ENCODE measurements at regions not wholly inside any gene's neighbourhood (a gene's known extent, or its start where the extent isn't known, plus 50 kb on each side); places are given as distances from the start of the nearest gene placed in this dataset.

GRCh38 chr9:118028225-118028624, 324.0 kb downstream of the TLR4 start:
- DNase-seq = no peak
- Mint-ChIP-seq H3K27ac (peak overlapping the region in 1 of 3 experiments; percentile 49; a peak in 1 of 7 replicates), H3K4me1 (no peaks in the 10 kb centered on the region), H3K27me3 (ENCODE audit: low read depth) (no peaks in the 10 kb centered on the region; the same call in none of the 2 replicates), H3K4me3 (no peak overlapping the region), H3K36me3 (ENCODE audit: insufficient read depth in 1 of 3, low read depth in 3 of 3) (no peaks in the 10 kb centered on the region), H3K9me3 (0 out of 5 replicates have a peak, but pooled peaks cover 2 to 3% of the 10 kb centered on the region in 2 experiments)
- Histone ChIP-seq H2BK12ac (ENCODE audit: insufficient read length, low read depth, low read length) (no peak overlapping the region), H4K8ac (replicated peaks; ENCODE audit: insufficient read length, low read depth, low read length) (no peak overlapping the region), H2BK120ac (ENCODE audit: low read depth, low read length, poor library complexity, severe bottlenecking) (no peak overlapping the region), H3T11ph (ENCODE audit: low read length) (no peak overlapping the region), H3K27ac (ENCODE audit: insufficient read length, low read depth, low read length) (no peak overlapping the region), H3K79me2 (ENCODE audit: insufficient read depth, low read length) (no peaks in the 10 kb centered on the region), H3K9me3 (ENCODE audit: control insufficient read depth, low read depth, low read length) (no peaks in the 10 kb centered on the region), H2BK5ac (ENCODE audit: insufficient read length, low read length) (no peak overlapping the region), H2AK5ac (ENCODE audit: insufficient read length, low read length) (no peak overlapping the region), H2AFZ (ENCODE audit: low read length) (no peak overlapping the region), H3K4me1 (ENCODE audit: insufficient read depth, low read length) (no peaks in the 10 kb centered on the region), H3K14ac (ENCODE audit: insufficient read depth, low read length) (no peak overlapping the region), H3K23ac (ENCODE audit: insufficient read length, low read depth, low read length) (no peak overlapping the region), H3K27me3 (ENCODE audit: insufficient read depth, low read length) (no peaks in the 10 kb centered on the region), H4K20me1 (ENCODE audit: control insufficient read depth, insufficient read depth, insufficient read length) (no peaks in the 10 kb centered on the region), H2BK20ac (ENCODE audit: low read depth, low read length, poor library complexity, severe bottlenecking) (no peak overlapping the region), H4K5ac (ENCODE audit: insufficient read length, low read depth, low read length) (no peak overlapping the region), H3K79me1 (ENCODE audit: insufficient read depth, low read depth, low read length, poor library complexity, severe bottlenecking) (no peaks in the 10 kb centered on the region), H3K18ac (ENCODE audit: insufficient read length, low read depth, low read length) (no peak overlapping the region), H3K56ac (ENCODE audit: insufficient read length, low read depth, low read length) (no peak overlapping the region), H3K4me2 (ENCODE audit: insufficient read depth, insufficient read length, low read length) (no peak overlapping the region), H3K9ac (ENCODE audit: extremely low read depth, insufficient read length, low read length) (no peak overlapping the region), H3K4ac (ENCODE audit: low read depth, low read length) (no peak overlapping the region), H2BK15ac (ENCODE audit: low read depth, low read length) (no peak overlapping the region), H4K91ac (ENCODE audit: insufficient read length, low read depth, low read length) (no peak overlapping the region), H3K23me2 (ENCODE audit: insufficient read length, low read depth, low read length, poor library complexity, severe bottlenecking) (no peaks in the 10 kb centered on the region)
- no CpG with 5 or more reads among the region's 2 CpGs for WGBS (ENCODE audit: extremely low coverage, insufficient read length, low lambda C conversion rate)
- no peak for TF ChIP-seq CTCF (conservative IDR thresholded peaks at IDR 0.05)

Measured in H9 (cell line).